ENCODE measurements at regions not wholly inside any gene's neighbourhood (a gene's known extent, or its start where the extent isn't known, plus 50 kb on each side); places are given as distances from the start of the nearest gene placed in this dataset.

DNA sequence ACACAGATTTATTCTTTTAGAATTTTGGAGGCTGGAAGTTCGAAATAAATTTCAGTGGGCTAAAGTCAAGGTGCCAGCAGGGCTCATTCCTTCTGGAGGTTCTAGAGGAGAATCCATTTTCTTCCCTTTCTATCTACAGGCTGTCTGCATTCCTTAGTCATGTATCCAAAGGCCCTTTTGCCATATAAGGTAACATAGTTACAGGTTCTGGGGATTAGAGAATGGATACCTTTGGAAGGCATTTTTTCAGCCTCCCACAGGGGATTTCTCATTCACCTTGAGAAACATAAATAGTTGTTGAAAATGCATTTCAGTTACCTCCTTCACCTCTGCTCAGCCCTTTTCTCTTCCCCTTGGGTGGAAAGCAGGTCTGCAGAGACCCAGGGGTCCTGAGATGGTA, 280.0 kb upstream of the MAP3K1 start:
- peaks cover 0 to 4% (median 0%) of the 10 kb centered on the region in 4 donors for H3K4me1 ChIP-seq

DNA sequence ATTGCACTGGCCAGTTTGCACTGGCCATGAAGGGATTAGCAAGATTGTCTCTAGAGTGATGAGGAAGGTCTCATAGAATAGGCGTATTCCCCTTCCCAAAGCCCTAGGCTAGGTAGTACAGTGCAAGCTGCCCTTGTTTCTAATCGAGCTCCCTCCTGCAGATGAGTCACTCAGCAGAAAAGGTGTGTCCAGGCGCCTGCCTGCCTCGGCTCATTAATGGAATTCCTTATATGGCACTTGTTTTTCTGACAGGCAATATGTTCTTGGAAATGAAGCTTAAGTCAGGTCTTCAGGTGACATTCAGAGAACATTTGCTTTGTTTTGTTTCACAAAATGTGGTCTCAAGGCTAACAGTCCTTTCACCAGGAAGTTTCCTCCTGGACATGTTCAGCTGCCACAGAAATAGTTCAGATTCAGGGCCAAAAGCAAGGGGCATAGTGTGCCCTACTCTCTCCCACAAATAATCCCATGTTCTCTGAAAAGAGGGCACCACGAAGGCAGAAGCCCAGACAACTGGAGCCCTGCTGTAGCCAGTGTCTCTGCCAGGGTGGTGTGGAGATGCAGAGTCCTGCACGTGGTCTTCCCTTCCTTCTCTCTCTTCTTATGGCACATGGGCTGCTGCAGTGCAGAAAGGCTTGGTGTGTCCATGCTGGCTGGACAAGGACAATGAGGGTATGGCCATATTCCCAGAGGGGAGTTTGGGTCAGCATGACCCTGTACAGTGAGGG, 281.1 kb upstream of the MAP3K1 start:
- Histone ChIP-seq H3K9me3 (no peaks in the 10 kb centered on the region), H3K27me3 (no peaks in the 10 kb centered on the region), H3K4me1 (peaks cover 0 to 4% (median 0%) of the 10 kb centered on the region in 4 donors), H3K4me3 (no peak overlapping the region), H3K36me3 (no peaks in the 10 kb centered on the region), H3K27ac (peak overlapping the region in 2 of 4 donors; percentile 44 to 74)
- DNase-seq = peak in 1 of 3 donors; percentile 78
- TF ChIP-seq, protein P1, sequence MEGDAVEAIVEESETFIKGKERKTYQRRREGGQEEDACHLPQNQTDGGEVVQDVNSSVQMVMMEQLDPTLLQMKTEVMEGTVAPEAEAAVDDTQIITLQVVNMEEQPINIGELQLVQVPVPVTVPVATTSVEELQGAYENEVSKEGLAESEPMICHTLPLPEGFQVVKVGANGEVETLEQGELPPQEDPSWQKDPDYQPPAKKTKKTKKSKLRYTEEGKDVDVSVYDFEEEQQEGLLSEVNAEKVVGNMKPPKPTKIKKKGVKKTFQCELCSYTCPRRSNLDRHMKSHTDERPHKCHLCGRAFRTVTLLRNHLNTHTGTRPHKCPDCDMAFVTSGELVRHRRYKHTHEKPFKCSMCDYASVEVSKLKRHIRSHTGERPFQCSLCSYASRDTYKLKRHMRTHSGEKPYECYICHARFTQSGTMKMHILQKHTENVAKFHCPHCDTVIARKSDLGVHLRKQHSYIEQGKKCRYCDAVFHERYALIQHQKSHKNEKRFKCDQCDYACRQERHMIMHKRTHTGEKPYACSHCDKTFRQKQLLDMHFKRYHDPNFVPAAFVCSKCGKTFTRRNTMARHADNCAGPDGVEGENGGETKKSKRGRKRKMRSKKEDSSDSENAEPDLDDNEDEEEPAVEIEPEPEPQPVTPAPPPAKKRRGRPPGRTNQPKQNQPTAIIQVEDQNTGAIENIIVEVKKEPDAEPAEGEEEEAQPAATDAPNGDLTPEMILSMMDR (IDR thresholded peaks at IDR 0.05) = no peak
- TF ChIP-seq POLR2A (IDR thresholded peaks at IDR 0.05) = no peak

More for the DNA sequence above, 280.0 kb upstream of the MAP3K1 start:
- H3K9me3 ChIP-seq = no peaks in the 10 kb centered on the region
- no peak overlapping the region for H3K4me3 ChIP-seq
- no peak for TF ChIP-seq POLR2A (IDR thresholded peaks at IDR 0.05)
- TF ChIP-seq, protein P1 (IDR thresholded peaks at IDR 0.05) = no peak
- no peak overlapping the region for H3K27ac ChIP-seq
- no peak for DNase-seq
- H3K27me3 ChIP-seq = no peaks in the 10 kb centered on the region
- no peaks in the 10 kb centered on the region for H3K36me3 ChIP-seq

DNA sequence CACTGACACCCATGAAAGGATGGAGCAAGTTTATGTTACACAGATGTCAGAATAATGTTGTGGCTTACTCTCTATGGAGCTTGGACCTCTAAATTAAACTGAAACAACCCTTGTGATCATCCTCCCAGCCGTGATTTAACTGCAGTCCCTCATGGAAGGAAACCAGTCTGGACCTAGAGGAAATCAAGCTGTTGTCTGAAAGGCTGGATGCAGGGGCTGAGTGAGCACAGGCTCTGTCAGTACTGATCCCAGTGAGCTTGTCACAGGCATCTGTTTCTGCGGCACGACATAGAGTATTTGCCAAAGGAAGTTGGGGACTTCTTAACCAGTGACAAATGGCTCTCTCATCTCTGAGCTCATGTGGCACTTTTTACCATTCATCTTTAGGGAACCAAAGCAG, 282.9 kb upstream of the MAP3K1 start:
- Histone ChIP-seq H3K27ac (no peak overlapping the region), H3K4me1 (peaks cover 0 to 4% (median 0%) of the 10 kb centered on the region in 4 donors), H3K36me3 (no peaks in the 10 kb centered on the region), H3K27me3 (no peaks in the 10 kb centered on the region), H3K9me3 (no peaks in the 10 kb centered on the region), H3K4me3 (no peak overlapping the region)
- TF ChIP-seq, protein P1 (IDR thresholded peaks at IDR 0.05) = no peak
- no peak for TF ChIP-seq POLR2A (IDR thresholded peaks at IDR 0.05)
- no peak for DNase-seq

DNA sequence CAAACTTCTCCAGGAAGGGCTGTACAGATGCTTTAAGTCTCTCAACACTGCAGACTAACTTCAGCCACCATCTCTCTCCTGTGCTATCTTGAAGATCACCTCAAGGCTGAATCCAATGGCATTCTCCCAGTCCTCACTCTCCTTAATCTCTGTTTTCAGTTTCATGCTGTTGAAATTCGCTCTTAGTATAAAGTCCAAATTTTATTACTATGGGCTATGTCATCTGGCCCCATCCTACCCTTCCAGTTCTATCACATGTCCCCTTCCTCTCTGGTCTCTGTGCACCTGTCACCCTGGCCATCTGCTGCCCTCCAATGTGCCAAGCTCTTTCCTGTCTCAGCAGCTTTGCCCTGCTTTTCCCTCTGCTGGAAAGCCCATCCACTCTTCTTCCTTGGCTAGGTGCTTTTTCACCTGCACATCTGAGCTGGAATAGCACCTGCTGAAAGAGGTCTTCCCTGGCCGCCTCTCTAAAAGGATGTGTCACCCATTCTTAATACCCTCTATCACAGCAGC, 284.7 kb upstream of the MAP3K1 start:
- H3K4me1 ChIP-seq = peaks cover 0 to 4% (median 0%) of the 10 kb centered on the region in 4 donors
- DNase-seq = peak in 1 of 3 donors; percentile 58
- H3K27ac ChIP-seq = peak overlapping the region in 2 of 4 donors; percentile 49 to 87
- no peak overlapping the region for H3K4me3 ChIP-seq
- H3K27me3 ChIP-seq = no peaks in the 10 kb centered on the region
- no peaks in the 10 kb centered on the region for H3K9me3 ChIP-seq
- H3K36me3 ChIP-seq = no peaks in the 10 kb centered on the region
- TF ChIP-seq, protein P1 (IDR thresholded peaks at IDR 0.05) = no peak
- no peak for TF ChIP-seq POLR2A (IDR thresholded peaks at IDR 0.05)

DNA sequence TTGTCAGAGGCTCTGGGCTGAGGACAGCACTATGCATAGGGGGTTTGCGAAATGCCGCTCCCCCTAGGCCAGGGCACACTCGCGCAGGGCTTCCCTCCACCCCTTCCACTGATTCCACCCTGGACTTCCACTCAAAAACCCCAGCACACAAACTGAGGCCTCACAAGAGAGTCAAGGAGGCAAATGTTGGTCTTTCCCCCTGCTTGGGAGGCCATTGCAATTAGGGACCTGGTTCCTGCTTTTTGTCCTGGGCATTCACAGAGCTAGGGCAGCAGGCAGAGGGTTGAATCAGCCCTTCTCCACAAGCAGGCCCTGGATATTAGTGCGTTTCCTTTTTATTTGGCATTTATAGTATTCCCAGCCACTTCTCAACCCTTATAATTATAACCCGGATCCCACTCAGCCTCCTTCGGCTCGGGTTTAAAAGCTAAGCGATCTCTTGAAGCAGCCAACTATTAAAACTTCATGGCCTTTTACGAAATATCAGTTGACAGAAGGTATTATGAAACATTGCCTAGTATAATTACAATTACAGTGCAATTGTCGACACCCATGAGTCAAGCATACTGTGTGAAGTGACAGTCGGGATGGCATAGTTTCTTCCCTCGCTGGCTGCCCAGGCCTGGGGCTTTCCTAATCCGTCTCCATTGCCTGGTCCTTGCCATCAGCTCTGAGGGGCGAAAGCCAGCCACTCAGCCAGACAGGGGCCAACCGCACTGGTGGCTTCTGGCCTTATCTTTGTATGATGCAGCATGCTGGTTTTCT, 285.5 kb upstream of the MAP3K1 start:
- H3K4me3 ChIP-seq = no peak overlapping the region
- DNase-seq = no peak
- peaks cover 0 to 4% (median 0%) of the 10 kb centered on the region in 4 donors for H3K4me1 ChIP-seq
- no peaks in the 10 kb centered on the region for H3K36me3 ChIP-seq
- TF ChIP-seq, protein P1 (IDR thresholded peaks at IDR 0.05) = no peak
- no peak for TF ChIP-seq POLR2A (IDR thresholded peaks at IDR 0.05)
- H3K27me3 ChIP-seq = no peaks in the 10 kb centered on the region
- peak overlapping the region in 2 of 4 donors; percentile 49 to 87 for H3K27ac ChIP-seq
- H3K9me3 ChIP-seq = no peaks in the 10 kb centered on the region
